ENCODE measurements at regions not wholly inside any gene's neighbourhood (a gene's known extent, or its start where the extent isn't known, plus 50 kb on each side); places are given as distances from the start of the nearest gene placed in this dataset.

- Histone ChIP-seq H3K36me3 (ENCODE audit: control insufficient read depth, insufficient read depth, low read length) (no peaks in the 10 kb centered on the region), H3K27me3 (ENCODE audit: control insufficient read depth, insufficient read depth, low read length, poor library complexity, severe bottlenecking) (no peaks in the 10 kb centered on the region), H3K9me3 (ENCODE audit: control insufficient read depth, low read length) (no peaks in the 10 kb centered on the region), H3K4me3 (ENCODE audit: insufficient read depth, low read depth, low read length) (no peak overlapping the region), H3K27ac (ENCODE audit: insufficient read depth, low read depth, low read length, poor library complexity, severe bottlenecking) (no peak overlapping the region), H3K4me1 (ENCODE audit: control insufficient read depth, insufficient read depth, low read length) (no peaks in the 10 kb centered on the region)
- 89 to 92% methylated on average over 1 of the region's 4 CpGs for WGBS, 2 experiments
These were observed 652.8 kb upstream of the PFKP start for GRCh38 chr10:2414562-2414961.

- H3K36me3 ChIP-seq (ENCODE audit: control insufficient read depth, insufficient read depth, low read length): no peaks in the 10 kb centered on the region
- H3K4me3 ChIP-seq (ENCODE audit: insufficient read depth, low read depth, low read length): no peak overlapping the region
- no peaks in the 10 kb centered on the region for H3K4me1 ChIP-seq (ENCODE audit: control insufficient read depth, insufficient read depth, low read length)
- no peaks in the 10 kb centered on the region for H3K27me3 ChIP-seq (ENCODE audit: control insufficient read depth, insufficient read depth, low read length, poor library complexity, severe bottlenecking)
- WGBS, 2 experiments: 97% methylated on average over 8 of the region's 8 CpGs
- H3K9me3 ChIP-seq (ENCODE audit: control insufficient read depth, low read length): no peaks in the 10 kb centered on the region
- H3K27ac ChIP-seq (ENCODE audit: insufficient read depth, low read depth, low read length, poor library complexity, severe bottlenecking): no peak overlapping the region
These were observed 653.3 kb upstream of the PFKP start for GRCh38 chr10:2414039-2414438.

- Histone ChIP-seq H3K27ac (ENCODE audit: insufficient read depth, low read depth, low read length, poor library complexity, severe bottlenecking) (no peak overlapping the region), H3K4me3 (ENCODE audit: insufficient read depth, low read depth, low read length) (no peak overlapping the region), H3K36me3 (ENCODE audit: control insufficient read depth, insufficient read depth, low read length) (no peaks in the 10 kb centered on the region), H3K27me3 (ENCODE audit: control insufficient read depth, insufficient read depth, low read length, poor library complexity, severe bottlenecking) (no peaks in the 10 kb centered on the region), H3K9me3 (ENCODE audit: control insufficient read depth, low read length) (no peaks in the 10 kb centered on the region), H3K4me1 (ENCODE audit: control insufficient read depth, insufficient read depth, low read length) (no peaks in the 10 kb centered on the region)
- WGBS, 2 experiments: 93 to 97% methylated on average over 4 of the region's 4 CpGs
These were observed 657.3 kb upstream of the PFKP start for GRCh38 chr10:2410049-2410448.

GRCh38 chr10:2401459-2401858 lies 664.1 kb upstream of the ADARB2 start:
- 88 to 95% methylated on average over 7 of the region's 7 CpGs for WGBS, 2 experiments
- H3K9me3 ChIP-seq (ENCODE audit: control insufficient read depth, low read length): no peaks in the 10 kb centered on the region
- H3K4me1 ChIP-seq (ENCODE audit: control insufficient read depth, insufficient read depth, low read length): no peaks in the 10 kb centered on the region
- no peaks in the 10 kb centered on the region for H3K27me3 ChIP-seq (ENCODE audit: control insufficient read depth, insufficient read depth, low read length, poor library complexity, severe bottlenecking)
- H3K27ac ChIP-seq (ENCODE audit: insufficient read depth, low read depth, low read length, poor library complexity, severe bottlenecking): no peak overlapping the region
- H3K4me3 ChIP-seq (ENCODE audit: insufficient read depth, low read depth, low read length): no peak overlapping the region
- H3K36me3 ChIP-seq (ENCODE audit: control insufficient read depth, insufficient read depth, low read length): no peaks in the 10 kb centered on the region

GRCh38 chr10:2399482-2399881 lies 662.2 kb upstream of the ADARB2 start:
- no peaks in the 10 kb centered on the region for H3K27me3 ChIP-seq (ENCODE audit: control insufficient read depth, insufficient read depth, low read length, poor library complexity, severe bottlenecking)
- no peaks in the 10 kb centered on the region for H3K4me1 ChIP-seq (ENCODE audit: control insufficient read depth, insufficient read depth, low read length)
- no peak overlapping the region for H3K4me3 ChIP-seq (ENCODE audit: insufficient read depth, low read depth, low read length)
- H3K9me3 ChIP-seq (ENCODE audit: control insufficient read depth, low read length): no peaks in the 10 kb centered on the region
- whole genome bisulfite sequencing, 2 experiments: 92 to 93% methylated on average over 4 of the region's 4 CpGs
- no peak overlapping the region for H3K27ac ChIP-seq (ENCODE audit: insufficient read depth, low read depth, low read length, poor library complexity, severe bottlenecking)
- no peaks in the 10 kb centered on the region for H3K36me3 ChIP-seq (ENCODE audit: control insufficient read depth, insufficient read depth, low read length)

- 70 to 82% methylated on average over 6 of the region's 6 CpGs for WGBS, 2 experiments
- H3K27me3 ChIP-seq (ENCODE audit: control insufficient read depth, insufficient read depth, low read length, poor library complexity, severe bottlenecking): no peaks in the 10 kb centered on the region
- no peaks in the 10 kb centered on the region for H3K4me1 ChIP-seq (ENCODE audit: control insufficient read depth, insufficient read depth, low read length)
- H3K36me3 ChIP-seq (ENCODE audit: control insufficient read depth, insufficient read depth, low read length): no peaks in the 10 kb centered on the region
- H3K9me3 ChIP-seq (ENCODE audit: control insufficient read depth, low read length): no peaks in the 10 kb centered on the region
- H3K27ac ChIP-seq (ENCODE audit: insufficient read depth, low read depth, low read length, poor library complexity, severe bottlenecking): no peak overlapping the region
- H3K4me3 ChIP-seq (ENCODE audit: insufficient read depth, low read depth, low read length): no peak overlapping the region
These were observed 655.0 kb upstream of the ADARB2 start for GRCh38 chr10:2392145-2392812.

- WGBS, 2 experiments: 85 to 97% methylated on average over 1 of the region's 3 CpGs
- H3K9me3 ChIP-seq (ENCODE audit: control insufficient read depth, low read length): no peaks in the 10 kb centered on the region
- H3K4me3 ChIP-seq (ENCODE audit: insufficient read depth, low read depth, low read length): no peak overlapping the region
These were observed 650.3 kb upstream of the ADARB2 start for GRCh38 chr10:2387672-2388071.

GRCh38 chr10:2387261-2387660 lies 649.9 kb upstream of the ADARB2 start:
- Histone ChIP-seq H3K4me1 (ENCODE audit: control insufficient read depth, insufficient read depth, low read length) (no peaks in the 10 kb centered on the region), H3K27ac (ENCODE audit: insufficient read depth, low read depth, low read length, poor library complexity, severe bottlenecking) (no peak overlapping the region), H3K9me3 (ENCODE audit: control insufficient read depth, low read length) (no peaks in the 10 kb centered on the region), H3K36me3 (ENCODE audit: control insufficient read depth, insufficient read depth, low read length) (no peaks in the 10 kb centered on the region), H3K4me3 (ENCODE audit: insufficient read depth, low read depth, low read length) (no peak overlapping the region), H3K27me3 (ENCODE audit: control insufficient read depth, insufficient read depth, low read length, poor library complexity, severe bottlenecking) (no peaks in the 10 kb centered on the region)
- 88 to 90% methylated on average over 6 of the region's 8 CpGs for WGBS, 2 experiments

More at GRCh38 chr10:2387672-2388071, 650.3 kb upstream of the ADARB2 start:
- no peaks in the 10 kb centered on the region for H3K4me1 ChIP-seq (ENCODE audit: control insufficient read depth, insufficient read depth, low read length)
- H3K27ac ChIP-seq (ENCODE audit: insufficient read depth, low read depth, low read length, poor library complexity, severe bottlenecking): no peak overlapping the region
- no peaks in the 10 kb centered on the region for H3K27me3 ChIP-seq (ENCODE audit: control insufficient read depth, insufficient read depth, low read length, poor library complexity, severe bottlenecking)
- no peaks in the 10 kb centered on the region for H3K36me3 ChIP-seq (ENCODE audit: control insufficient read depth, insufficient read depth, low read length)

- 92 to 95% methylated on average over 8 of the region's 8 CpGs for WGBS, 2 experiments
- H3K9me3 ChIP-seq (ENCODE audit: control insufficient read depth, low read length): no peaks in the 10 kb centered on the region
These were observed 642.9 kb upstream of the ADARB2 start for GRCh38 chr10:2380218-2380617.

GRCh38 chr10:2367083-2367482 lies 629.8 kb upstream of the ADARB2 start:
- Histone ChIP-seq H3K4me1 (ENCODE audit: control insufficient read depth, insufficient read depth, low read length) (peaks cover under 1% of the 10 kb centered on the region), H3K9me3 (ENCODE audit: control insufficient read depth, low read length) (no peaks in the 10 kb centered on the region), H3K4me3 (ENCODE audit: insufficient read depth, low read depth, low read length) (no peak overlapping the region), H3K27ac (ENCODE audit: insufficient read depth, low read depth, low read length, poor library complexity, severe bottlenecking) (no peak overlapping the region), H3K27me3 (ENCODE audit: control insufficient read depth, insufficient read depth, low read length, poor library complexity, severe bottlenecking) (no peaks in the 10 kb centered on the region), H3K36me3 (ENCODE audit: control insufficient read depth, insufficient read depth, low read length) (no peaks in the 10 kb centered on the region)
- WGBS, 2 experiments: 92 to 95% methylated on average over 5 of the region's 5 CpGs

More at GRCh38 chr10:2380218-2380617, 642.9 kb upstream of the ADARB2 start:
- no peak overlapping the region for H3K4me3 ChIP-seq (ENCODE audit: insufficient read depth, low read depth, low read length)
- H3K27me3 ChIP-seq (ENCODE audit: control insufficient read depth, insufficient read depth, low read length, poor library complexity, severe bottlenecking): no peaks in the 10 kb centered on the region
- H3K4me1 ChIP-seq (ENCODE audit: control insufficient read depth, insufficient read depth, low read length): no peaks in the 10 kb centered on the region
- no peaks in the 10 kb centered on the region for H3K36me3 ChIP-seq (ENCODE audit: control insufficient read depth, insufficient read depth, low read length)
- H3K27ac ChIP-seq (ENCODE audit: insufficient read depth, low read depth, low read length, poor library complexity, severe bottlenecking): no peak overlapping the region

Data from ectodermal cell (in vitro differentiated cells).